ENCODE measurements at regions not wholly inside any gene's neighbourhood (a gene's known extent, or its start where the extent isn't known, plus 50 kb on each side); places are given as distances from the start of the nearest gene placed in this dataset.
A peak's percentile ranks its signal among the peaks of the same experiment; 100 is the strongest.

DNA sequence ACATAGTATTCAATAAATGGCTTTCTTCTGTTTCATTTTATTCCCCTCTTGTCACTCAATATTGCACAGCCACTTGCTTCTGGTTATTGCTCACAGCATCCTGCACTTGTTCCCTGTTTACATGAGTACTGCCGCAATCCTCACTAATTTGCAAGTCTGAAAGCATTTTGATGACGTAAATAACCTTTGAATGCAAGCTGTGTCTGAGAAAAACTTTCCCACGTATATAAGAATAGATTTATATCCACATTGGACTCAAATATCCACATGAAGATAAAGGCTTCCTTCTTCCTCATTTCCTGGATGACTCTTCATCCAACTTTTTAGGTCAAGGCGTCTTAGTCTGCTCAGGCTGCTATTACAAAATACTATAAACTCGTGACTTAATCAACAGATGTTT, 88.2 kb upstream of the DAP start:
- no peak for DNase-seq (ENCODE audit: low read depth)

DNA sequence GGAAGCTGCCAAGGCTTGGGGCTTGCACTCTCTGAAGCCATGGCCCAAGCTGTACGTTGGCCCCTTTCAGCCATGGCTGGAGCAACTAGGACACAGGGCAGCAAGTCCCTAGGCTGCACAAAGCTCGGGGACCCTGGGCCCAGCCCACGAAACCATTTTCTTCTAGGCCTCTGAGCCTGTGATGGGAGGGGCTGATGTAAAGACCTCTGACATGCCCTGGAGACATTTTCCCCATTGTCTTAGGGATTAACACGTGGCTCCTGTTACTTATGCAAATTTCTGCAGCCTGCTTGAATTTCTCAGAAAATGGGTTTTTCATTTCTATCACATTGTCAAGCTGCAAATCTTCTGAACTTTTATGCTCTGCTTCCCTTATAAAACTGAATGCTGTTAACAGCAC, 83.0 kb upstream of the DAP start:
- DNase-seq (ENCODE audit: low read depth), result no peak

DNA sequence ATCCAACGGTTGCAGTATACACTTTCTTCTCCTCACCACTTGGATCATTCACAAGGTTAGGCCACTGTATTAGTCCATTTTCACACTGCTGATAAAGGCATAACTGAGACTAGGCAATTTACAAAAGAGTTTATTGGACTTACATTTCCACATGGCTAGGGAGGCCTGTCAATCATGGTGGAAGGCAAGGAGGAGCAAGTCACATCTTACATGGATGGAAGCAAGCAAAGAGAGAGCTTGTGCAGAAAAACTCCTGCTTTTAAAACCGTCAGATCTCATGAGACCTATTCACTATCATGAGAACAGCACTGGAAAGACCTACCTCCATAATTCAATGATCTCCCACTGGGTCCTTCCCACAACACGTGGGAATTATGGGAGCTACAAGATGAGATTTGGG, 81.8 kb upstream of the DAP start:
- DNase-seq (ENCODE audit: low read depth), result no peak

DNA sequence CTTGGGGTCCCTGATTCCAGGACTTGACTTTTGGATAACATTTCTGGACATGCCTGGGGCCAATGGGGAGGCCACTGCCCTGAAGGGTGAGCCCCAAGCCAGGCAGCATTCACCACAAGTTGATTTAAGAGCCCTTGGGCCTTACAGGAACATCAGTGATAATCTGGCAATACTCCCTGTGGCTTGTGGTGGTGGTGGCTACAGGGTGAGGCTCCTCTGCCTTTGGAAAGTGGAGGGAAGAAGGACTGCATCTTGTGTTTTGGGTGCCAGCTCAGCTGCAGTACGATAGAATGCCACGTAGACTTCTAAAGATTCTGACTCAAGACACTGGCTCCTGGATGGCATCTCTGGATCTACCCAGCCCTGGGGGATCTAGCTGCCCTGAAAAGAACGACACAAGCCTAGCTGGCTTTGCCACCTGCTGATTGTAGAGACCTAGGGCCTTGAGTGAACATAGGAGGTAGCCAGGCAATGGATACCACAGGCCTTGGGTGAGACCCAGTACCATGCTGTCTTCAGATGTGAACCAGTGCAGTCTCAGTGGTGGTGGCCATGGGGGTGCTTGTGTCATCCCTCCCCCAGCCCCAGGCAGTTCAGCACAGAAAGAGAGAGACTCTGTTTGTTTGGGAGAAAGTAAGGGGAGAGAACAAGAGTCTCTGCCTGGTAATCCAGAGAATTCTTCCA, 79.0 kb upstream of the DAP start:
- no peak for DNase-seq (ENCODE audit: low read depth)

DNA sequence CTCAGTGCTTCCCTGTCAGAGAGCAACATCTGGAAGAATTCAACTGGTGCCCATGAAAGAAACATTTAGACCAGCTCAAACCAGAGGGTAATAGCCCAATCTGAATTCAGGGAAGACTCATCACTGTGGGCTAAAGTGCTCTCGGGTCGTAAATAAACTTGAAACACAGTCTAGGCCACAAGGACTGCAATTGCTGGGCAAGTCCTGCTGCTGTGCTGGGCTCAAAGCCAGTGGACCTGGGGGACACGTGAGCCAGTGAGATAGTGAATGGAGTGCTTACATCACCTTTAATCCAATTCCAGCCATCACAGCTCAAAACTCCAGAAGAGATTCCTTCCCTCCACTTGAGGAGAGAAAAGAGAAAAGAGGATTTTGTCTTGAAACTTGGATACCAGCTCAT, 78.1 kb upstream of the DAP start:
- no peak for DNase-seq (ENCODE audit: low read depth)

DNA sequence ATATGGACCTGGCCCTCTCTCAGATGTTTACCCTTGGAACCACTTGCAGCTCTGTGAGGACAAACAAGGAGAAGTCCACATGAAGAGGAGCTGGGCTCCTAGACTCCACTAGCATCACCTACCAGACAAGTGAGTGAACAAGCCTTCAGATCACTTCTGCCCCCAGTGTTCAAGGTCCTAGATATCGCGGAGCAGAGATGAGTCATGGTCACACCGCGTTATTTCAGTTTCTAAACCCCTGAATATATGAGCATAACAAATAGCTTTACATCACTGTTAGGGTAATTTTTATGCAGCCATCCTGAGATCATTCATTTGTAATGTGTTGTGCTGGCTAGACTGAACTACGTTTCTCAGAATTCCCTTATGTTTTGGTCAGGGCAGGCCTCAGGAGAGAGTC, 77.0 kb upstream of the DAP start:
- no peak for DNase-seq (ENCODE audit: low read depth)

DNA sequence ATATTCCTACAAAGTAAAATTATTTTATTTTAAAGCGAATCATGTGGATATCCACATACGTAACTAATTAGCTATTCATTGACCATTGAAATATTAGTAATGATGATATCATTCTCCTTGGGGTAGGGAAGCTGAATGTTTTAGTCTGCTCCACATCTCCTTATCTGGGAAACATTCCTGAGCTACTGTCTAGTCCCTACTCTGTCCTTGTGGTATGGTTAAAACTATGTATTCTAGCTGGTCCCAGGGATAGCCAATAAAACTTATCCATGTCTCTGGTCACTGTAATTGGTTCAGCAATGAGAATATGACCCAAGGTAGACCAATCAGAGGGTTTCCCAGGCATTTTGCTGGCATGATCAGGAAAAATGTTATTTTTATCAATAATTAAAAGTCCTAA, 76.0 kb upstream of the DAP start:
- no peak for DNase-seq (ENCODE audit: low read depth)

DNA sequence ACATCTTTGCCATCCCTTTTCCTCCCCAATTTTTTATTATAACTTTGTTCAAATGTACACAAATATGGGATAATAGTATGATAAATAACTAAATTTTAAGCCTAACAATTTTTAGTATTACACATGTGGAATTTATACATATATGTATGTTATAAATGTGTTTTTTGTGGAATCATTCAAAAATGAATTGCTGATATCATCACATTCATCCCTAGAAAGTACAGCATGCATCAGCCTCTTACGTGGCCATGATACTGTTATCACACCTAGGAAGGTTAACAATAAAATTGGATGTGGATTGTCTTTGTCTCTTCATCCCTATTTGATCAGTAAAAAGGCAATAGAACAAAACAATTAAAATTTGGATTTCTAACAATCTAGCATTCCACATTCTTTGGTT, 73.7 kb upstream of the DAP start:
- DNase-seq (ENCODE audit: low read depth), result no peak

DNA sequence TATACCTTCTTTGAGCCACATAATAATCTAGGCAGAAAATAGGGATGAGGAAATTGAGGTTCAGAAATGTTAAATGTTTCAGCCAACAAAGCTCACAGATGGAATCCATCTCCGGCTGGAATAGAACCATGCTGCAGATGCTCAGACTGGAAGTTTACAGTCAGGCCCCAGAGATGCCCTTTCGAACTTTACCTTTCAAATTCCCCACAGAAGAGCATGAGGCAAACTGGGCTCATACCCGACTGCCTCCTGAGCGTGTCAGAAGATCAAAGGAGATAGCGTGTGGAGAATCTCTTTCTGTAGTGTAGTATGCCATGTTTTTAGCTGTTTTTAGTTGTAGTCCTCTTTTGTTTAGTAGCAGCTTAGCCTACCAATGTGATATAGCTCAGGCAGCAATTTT, 72.0 kb upstream of the DAP start:
- no peak for DNase-seq (ENCODE audit: low read depth)

DNA sequence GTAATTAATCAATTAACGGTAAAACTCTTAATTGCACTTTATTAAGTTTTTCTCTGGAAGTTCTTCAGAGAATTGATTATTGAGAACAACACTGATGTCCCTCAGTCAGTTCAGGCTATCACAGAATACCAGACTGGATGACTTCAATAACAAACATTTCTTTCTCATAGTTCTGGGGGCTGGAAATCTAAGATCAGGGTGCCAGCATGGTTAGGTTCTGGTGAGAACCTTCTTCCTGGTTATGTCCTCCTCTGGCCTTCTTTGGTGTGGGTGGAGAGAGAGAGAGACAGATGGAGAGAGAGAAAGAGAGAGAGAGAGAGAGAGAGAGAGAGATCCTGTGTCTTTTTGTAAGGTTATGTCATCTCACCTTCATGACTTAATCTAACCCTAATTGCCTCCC, 71.4 kb upstream of the DAP start:
- no peak for DNase-seq (ENCODE audit: low read depth)

DNA sequence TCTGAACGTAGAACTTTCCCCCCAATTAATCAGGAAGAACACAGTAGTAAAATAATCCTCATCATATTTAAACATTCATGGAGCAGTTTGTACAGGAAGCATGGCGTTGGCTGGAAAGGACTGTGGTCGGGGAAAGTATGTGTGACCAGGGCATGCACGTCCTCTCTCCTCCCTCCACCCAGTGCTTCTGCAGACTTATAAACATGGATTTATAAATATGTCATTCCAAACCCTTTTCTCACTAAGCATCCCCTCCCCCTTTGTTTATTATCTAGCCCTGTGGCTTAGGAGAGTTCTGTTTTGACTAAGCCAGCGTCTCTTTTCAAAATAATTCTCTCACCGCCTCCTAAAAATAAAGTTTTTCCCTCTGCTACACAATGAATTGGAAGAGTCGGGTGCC, 70.4 kb upstream of the DAP start:
- no peak for DNase-seq (ENCODE audit: low read depth)

DNA sequence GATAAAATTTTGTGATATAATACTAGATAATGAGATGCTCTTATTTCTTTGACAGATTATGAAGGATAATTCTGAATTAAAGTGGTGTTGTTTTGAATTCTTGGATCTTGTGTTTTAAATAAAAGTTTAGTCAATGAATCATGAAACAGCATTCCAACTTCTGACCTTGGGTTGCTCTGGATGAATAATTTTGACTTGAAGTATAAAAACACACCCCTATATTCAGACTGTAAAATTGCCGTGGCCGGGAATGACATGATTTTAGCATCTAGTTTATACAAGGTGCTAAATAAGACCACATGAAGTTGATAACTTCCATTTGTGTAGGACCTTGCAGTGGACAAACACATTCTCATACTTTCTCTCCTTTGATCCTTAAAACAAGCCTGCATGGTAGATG, 67.2 kb upstream of the DAP start:
- peak; percentile 41 for DNase-seq (ENCODE audit: low read depth)

DNA sequence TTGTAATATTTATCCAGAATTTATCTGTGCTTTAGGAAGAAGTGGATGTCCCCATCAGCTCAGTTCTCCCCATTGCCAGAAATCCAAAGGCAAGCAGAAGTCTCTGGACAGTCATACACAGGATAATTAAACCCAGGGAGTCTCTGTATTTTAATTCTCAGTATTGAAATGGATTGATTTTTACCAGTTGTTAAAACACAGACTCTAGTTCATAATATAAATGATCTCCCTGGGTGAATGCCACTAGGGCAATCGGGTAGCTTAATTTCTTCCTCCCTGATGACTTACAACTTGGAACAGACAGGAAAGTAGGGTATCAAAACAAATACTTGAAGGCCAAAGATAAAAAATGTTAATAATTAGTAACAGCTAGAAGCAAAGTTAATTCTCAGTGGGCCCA, 66.5 kb upstream of the DAP start:
- DNase-seq (ENCODE audit: low read depth), result no peak

DNA sequence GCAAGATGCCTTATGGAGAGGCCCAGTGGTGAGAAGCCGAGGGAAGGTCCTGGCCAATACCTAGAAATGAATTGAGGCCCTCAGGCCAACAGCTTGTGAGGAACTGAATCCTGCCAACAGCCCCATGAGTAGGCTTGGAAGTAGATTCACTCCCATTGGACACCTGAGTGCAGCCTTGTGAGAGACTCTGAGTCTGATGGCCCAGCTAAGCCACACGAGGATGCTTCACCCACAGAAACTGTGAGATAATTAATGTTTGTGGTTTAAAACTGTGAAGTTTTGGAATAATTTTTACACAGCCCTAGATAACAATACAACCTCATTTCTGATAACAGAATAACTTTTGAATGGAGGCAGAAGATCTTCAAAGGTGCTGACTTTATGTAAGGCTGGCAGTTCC, 65.9 kb upstream of the DAP start:
- no peak for DNase-seq (ENCODE audit: low read depth)

DNA sequence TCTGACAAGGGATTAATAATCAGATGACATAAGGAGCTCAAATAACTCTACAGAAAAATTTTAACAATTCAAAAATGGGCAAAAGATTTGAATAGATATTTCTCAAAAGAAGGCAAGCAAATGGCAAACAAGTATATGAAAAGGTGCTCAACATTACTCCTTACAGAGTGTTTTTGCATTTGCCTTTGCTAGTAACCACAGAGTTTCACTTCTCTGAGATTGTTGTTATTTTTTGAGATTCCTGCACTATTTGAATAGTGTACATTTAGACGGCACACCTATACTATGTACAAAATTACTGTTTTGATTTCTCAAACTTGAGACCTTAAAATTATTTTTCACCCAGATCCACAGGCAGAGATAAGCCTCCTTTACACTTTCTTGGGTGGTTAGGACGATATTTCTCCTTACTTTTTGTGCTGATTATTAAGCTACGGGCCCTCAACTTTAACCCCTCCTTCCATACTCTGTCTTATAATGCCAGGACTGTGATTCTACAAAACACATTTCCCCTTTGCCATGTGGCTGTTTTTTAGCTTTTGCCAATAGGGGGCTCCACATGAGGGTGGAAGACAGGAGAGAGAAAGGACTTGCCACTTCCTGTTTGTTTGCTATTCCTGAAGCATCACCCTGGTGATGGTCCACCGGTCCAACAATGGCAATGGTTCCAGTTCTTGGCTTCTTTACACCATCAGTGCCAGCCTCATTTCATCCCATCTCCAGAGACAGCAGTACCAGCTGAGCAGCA, 65.0 kb upstream of the DAP start:
- DNase-seq (ENCODE audit: low read depth), result no peak

DNA sequence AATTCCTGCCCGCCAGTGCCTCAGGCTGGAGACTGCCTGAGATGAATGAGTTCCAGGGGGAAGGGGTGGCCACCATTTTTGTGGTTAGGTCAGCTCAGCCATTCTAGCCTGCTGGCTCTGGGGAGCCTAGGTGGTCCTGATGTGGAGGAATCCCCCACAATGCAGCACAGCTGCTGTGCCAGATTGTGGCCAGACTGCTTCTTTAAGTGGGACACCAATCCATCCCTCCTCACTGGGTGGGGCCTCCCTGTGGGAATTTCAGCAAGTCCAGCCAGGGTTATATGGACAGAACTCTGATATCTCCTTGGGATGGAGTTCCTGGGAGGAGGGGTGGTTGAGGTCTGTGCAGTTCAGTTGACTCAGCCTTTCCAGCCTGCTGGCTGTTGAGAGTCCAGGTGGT, 51.2 kb upstream of the DAP start:
- DNase-seq (ENCODE audit: low read depth), result no peak

Data from HS-5 (cell line).